HG03103 (cell line): ENCODE measurements at regions not wholly inside any gene's neighbourhood (a gene's known extent, or its start where the extent isn't known, plus 50 kb on each side); places are given as distances from the start of the nearest gene placed in this dataset.

Experiments
- ATAC-seq: cut with Tn5 transposase; IDR thresholded peaks from one replicate; pipeline ENCODE4 v1.9.1; 2021; ENCODE audit warnings: low read depth; ENCODE audit not compliant: unreplicated experiment

- no peak for ATAC-seq
These were observed 55.1 kb upstream of the CNTNAP4 start for GRCh38 chr16:76222087-76222486.

GRCh38 chr16:76222853-76223252, 54.3 kb upstream of the CNTNAP4 start:
- no peak for ATAC-seq

DNA sequence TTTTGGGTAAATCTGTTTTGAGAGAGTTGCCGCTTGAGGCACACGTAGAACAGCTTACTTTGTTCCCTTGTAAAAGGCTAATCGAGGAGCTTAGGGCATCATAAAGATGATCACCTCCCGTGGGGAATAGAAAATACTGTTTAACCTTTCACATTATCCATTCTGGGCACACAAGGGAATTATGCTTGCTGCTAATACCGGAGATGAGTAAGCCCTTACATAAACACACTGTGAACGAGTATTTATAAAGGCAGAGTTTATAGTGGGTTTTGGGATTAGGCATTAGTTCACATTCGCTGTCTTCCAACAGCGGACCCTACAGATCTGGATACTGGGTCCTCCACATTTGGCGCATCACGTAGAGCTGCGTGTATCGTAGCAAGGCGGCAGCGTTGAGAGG, 51.2 kb upstream of the CNTNAP4 start:
- ATAC-seq, result no peak

DNA sequence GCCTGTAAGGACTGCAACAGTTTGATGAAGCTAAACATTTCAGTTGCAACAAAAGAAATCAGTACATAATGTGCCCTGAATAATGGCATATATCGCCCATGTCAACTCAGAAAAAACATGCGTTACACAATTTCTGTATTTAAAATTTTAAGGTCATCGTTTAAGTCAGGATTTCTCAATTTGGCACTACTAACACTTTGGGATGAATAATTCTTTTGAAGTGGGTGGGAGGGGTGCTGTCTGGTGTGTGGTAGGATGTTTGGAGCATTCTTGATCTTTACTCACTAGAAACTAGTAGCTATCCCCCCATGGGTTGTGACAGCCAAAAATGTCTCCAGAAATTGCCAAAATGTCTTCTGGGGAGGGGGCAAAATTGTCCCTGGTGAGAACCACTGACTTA, 50.7 kb upstream of the CNTNAP4 start:
- ATAC-seq, result no peak
